B cell (primary cell): ENCODE measurements at regions not wholly inside any gene's neighbourhood (a gene's known extent, or its start where the extent isn't known, plus 50 kb on each side); places are given as distances from the start of the nearest gene placed in this dataset.

ENCODE experiments used
- ATAC-seq: fragments of 200-7000 bp; cut with Tn5 transposase; one replicate; pipeline ENCODE4 v1.10.0; 2021; ENCODE audit warnings: low read depth, mild to moderate bottlenecking, moderate number of reproducible peaks, moderate library complexity
- CTCF ChIA-PET: fragments of 350-600 bp; sonication (Branson Sonifier 250); formaldehyde crosslinking; loops from one replicate; lab custom pipeline; 2021; ENCODE audit warnings: antibody characterized with exemption, inconsistent platforms; lab: Charles Lee
- POLR2A ChIA-PET: fragments of 350-600 bp; sonication (Branson Sonifier 250); formaldehyde crosslinking; loops from one replicate; lab custom pipeline; 2021; ENCODE audit warnings: antibody characterized with exemption; lab: Charles Lee
- DNase-seq: peaks from one replicate; pipeline ENCODE4 v3.0.0; 2013
- H2AFZ ChIP-seq: 2 replicates; pipeline ENCODE4 v1.6.1; 2012; ENCODE audit warnings: mild to moderate bottlenecking, low read depth, low read length; ENCODE audit not compliant: insufficient read depth, poor library complexity, severe bottlenecking
- H3K27ac ChIP-seq, 2 donors: 1 replicate in 1 of 2; 2 replicates in 1 of 2; pipeline ENCODE4 v1.5.1; 2012 to 2013; ENCODE audit warnings: low read length in 2 of 2, mild to moderate bottlenecking in 2 of 2, moderate library complexity in 1 of 2
- H3K27me3 ChIP-seq, 4 experiments: fragments of 200-600 bp in 1 of 4; sonication (generic) in 1 of 4; replicated peaks in 1 of 4; 1 replicate in 2 of 4; 2 replicates in 2 of 4; pipeline versions ENCODE4 v1.6.1 to v1.7.0; 2013 to 2016; ENCODE audit warnings: low read length in 3 of 4, mild to moderate bottlenecking in 2 of 4, mixed read lengths in 1 of 4, moderate library complexity in 1 of 4; ENCODE audit not compliant: insufficient read depth in 4 of 4, control insufficient read depth in 3 of 4; ENCODE audit errors: control extremely low read depth in 1 of 4
- H3K36me3 ChIP-seq, 2 experiments: replicated peaks in 1 of 2; 1 replicate in 1 of 2; 2 replicates in 1 of 2; pipeline versions ENCODE4 v1.6.1 to v1.7.1; 2013; ENCODE audit warnings: low read length in 1 of 2; ENCODE audit not compliant: insufficient read depth in 2 of 2, control insufficient read depth in 1 of 2; ENCODE audit errors: control extremely low read depth in 1 of 2, extremely low read depth in 1 of 2
- H3K4me1 ChIP-seq, 2 donors: fragments of 200-600 bp in 1 of 2; sonication (generic) in 1 of 2; 1 replicate in 1 of 2; 2 replicates in 1 of 2; pipeline versions ENCODE4 v1.5.1 to v1.6.1; 2013 to 2017; ENCODE audit warnings: low read length in 2 of 2; ENCODE audit not compliant: control insufficient read depth in 2 of 2, insufficient read depth in 2 of 2
- H3K4me2 ChIP-seq: replicated peaks from 2 replicates; pipeline ENCODE3; 2012; ENCODE audit warnings: mild to moderate bottlenecking, low read depth, low read length; ENCODE audit not compliant: poor library complexity, severe bottlenecking
- H3K4me3 ChIP-seq, 5 experiments: fragments of 200-600 bp in 1 of 5; sonication (generic) in 1 of 5; 1 replicate in 3 of 5; 2 replicates in 2 of 5; pipeline versions ENCODE4 v1.5.1 to v1.7.0; 2011 to 2016; ENCODE audit warnings: low read length in 4 of 5, mild to moderate bottlenecking in 4 of 5, low read depth in 2 of 5, control low read depth in 1 of 5, moderate library complexity in 1 of 5; ENCODE audit not compliant: insufficient read depth in 1 of 5; ENCODE audit errors: control extremely low read depth in 1 of 5, extremely low read depth in 1 of 5
- H3K79me2 ChIP-seq: fragments of 200-600 bp; sonication (generic); one replicate; pipeline ENCODE4 v1.6.0; 2016; ENCODE audit warnings: low read length; ENCODE audit not compliant: control insufficient read depth, insufficient read depth
- H3K9ac ChIP-seq: fragments of 200-600 bp; sonication (generic); 2 replicates; pipeline ENCODE4 v1.6.1; 2017; ENCODE audit warnings: mild to moderate bottlenecking, low read length, moderate library complexity
- H3K9me3 ChIP-seq, 3 donors: one replicate each; pipeline versions ENCODE4 v1.6.1 to v1.7.1; 2013; ENCODE audit warnings: low read length in 2 of 3; ENCODE audit not compliant: control insufficient read depth in 2 of 3, insufficient read depth in 1 of 3; ENCODE audit errors: control extremely low read depth in 1 of 3
- H4K20me1 ChIP-seq: 2 replicates; pipeline ENCODE4 v1.6.0; 2012; ENCODE audit warnings: mild to moderate bottlenecking, low read length; ENCODE audit not compliant: insufficient read depth, control insufficient read depth, poor library complexity, severe bottlenecking
- H3K27ac Mint-ChIP-seq: one replicate; pipeline ENCODE4 v1.8.0; 2021; ENCODE audit warnings: mixed read lengths
- H3K27me3 Mint-ChIP-seq: one replicate; pipeline ENCODE4 v1.8.0; 2021; ENCODE audit warnings: mixed read lengths
- H3K4me1 Mint-ChIP-seq: one replicate; pipeline ENCODE4 v1.8.0; 2021; ENCODE audit warnings: mixed read lengths
- H3K4me3 Mint-ChIP-seq: one replicate; pipeline ENCODE4 v1.8.0; 2021; ENCODE audit warnings: mixed read lengths
- H3K9me3 Mint-ChIP-seq: one replicate; pipeline ENCODE4 v1.8.0; 2022; ENCODE audit warnings: mixed read lengths; ENCODE audit not compliant: insufficient read depth
- CTCF ChIP-seq: fragments of 200-600 bp; IDR thresholded peaks from one replicate; pipeline ENCODE4 v1.8.0; 2022; ENCODE audit warnings: antibody characterized with exemption, mild to moderate bottlenecking
- EZH2 ChIP-seq: IDR thresholded peaks from 2 replicates; pipeline ENCODE4 v1.6.1; 2012; ENCODE audit warnings: borderline replicate concordance, low read depth, mild to moderate bottlenecking, moderate library complexity, low read length; ENCODE audit not compliant: insufficient read depth, poor library complexity, severe bottlenecking
- WGBS: methylation state at CpG from one replicate; pipeline ENCODE4 v1.1.5; 2013; ENCODE audit warnings: missing lambda C conversion rate; ENCODE audit not compliant: insufficient coverage; 5-methylcytosine and 5-hydroxymethylcytosine counted together
- intact Hi-C: fragments of 100-400 bp; cut with micrococcal nuclease; formaldehyde crosslinking; loops from one replicate; pipeline ENCODE4 v1.10.0; 2022

GRCh38 chr3:26558257-26558656, 64.3 kb upstream of the LRRC3B start:
- no peaks in the 10 kb centered on the region for H3K9me3 ChIP-seq
- TF ChIP-seq CTCF (no peak), EZH2 (no peak)
- ATAC-seq = no peak
- DNase-seq = no peak
- no peak overlapping the region for H3K4me3 ChIP-seq
- Mint-ChIP-seq H3K4me1 (no peaks in the 10 kb centered on the region), H3K27ac (no peak overlapping the region), H3K4me3 (no peak overlapping the region), H3K27me3 (no peaks in the 10 kb centered on the region), H3K9me3 (peaks cover 2% of the 10 kb centered on the region)
- H3K27ac ChIP-seq = no peak overlapping the region
- no peak overlapping the region for H2AFZ ChIP-seq
- H3K9ac ChIP-seq = no peak overlapping the region
- CTCF ChIA-PET = no interaction called here
- no peaks in the 10 kb centered on the region for H3K4me1 ChIP-seq
- 100% methylated on average over 1 of the region's 1 CpG for WGBS
- POLR2A ChIA-PET = no interaction called here
- intact Hi-C loops = no loop called here
- no peaks in the 10 kb centered on the region for H3K27me3 ChIP-seq
- no peaks in the 10 kb centered on the region for H3K79me2 ChIP-seq
- H4K20me1 ChIP-seq = no peaks in the 10 kb centered on the region
- H3K36me3 ChIP-seq = no peaks in the 10 kb centered on the region
- no peak overlapping the region for H3K4me2 ChIP-seq

DNA sequence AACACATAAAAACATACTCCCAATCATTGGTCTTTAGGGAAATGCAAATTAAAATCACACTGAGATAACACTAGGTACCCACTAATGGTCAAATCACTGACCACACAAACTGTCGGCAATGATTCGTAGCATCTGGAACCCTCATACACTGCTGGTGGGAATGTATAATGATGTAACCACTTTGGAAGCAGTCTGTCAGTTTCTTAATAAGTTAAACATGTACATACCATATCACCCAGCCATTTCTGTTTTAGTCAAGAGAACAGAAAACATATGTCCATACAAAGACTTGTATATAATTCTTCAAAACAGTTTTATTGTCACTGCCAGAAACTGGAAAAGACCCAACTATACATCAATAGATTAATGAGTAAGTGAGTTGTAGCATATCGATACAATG, 63.3 kb upstream of the LRRC3B start:
- no peak overlapping the region for H3K4me2 ChIP-seq
- no peak for ATAC-seq
- H4K20me1 ChIP-seq = no peaks in the 10 kb centered on the region
- H3K36me3 ChIP-seq = no peaks in the 10 kb centered on the region
- H3K9me3 ChIP-seq = no peaks in the 10 kb centered on the region
- ChIA-PET POLR2A (no interaction called here), CTCF (no interaction called here)
- H3K27ac ChIP-seq = no peak overlapping the region
- no peaks in the 10 kb centered on the region for H3K4me1 ChIP-seq
- no peak overlapping the region for H3K4me3 ChIP-seq
- DNase-seq = no peak
- no peak overlapping the region for H3K9ac ChIP-seq
- H3K27me3 ChIP-seq = no peaks in the 10 kb centered on the region
- no peaks in the 10 kb centered on the region for H3K9me3 Mint-ChIP-seq
- H3K27me3 Mint-ChIP-seq = no peaks in the 10 kb centered on the region
- WGBS = no CpG with 5 or more reads among the region's 3 CpGs
- H3K4me1 Mint-ChIP-seq = no peaks in the 10 kb centered on the region
- no peak overlapping the region for H3K4me3 Mint-ChIP-seq
- no peak overlapping the region for H3K27ac Mint-ChIP-seq
- no peak for TF ChIP-seq CTCF
- TF ChIP-seq EZH2 = no peak
- H2AFZ ChIP-seq = no peak overlapping the region
- intact Hi-C loops = no loop called here
- H3K79me2 ChIP-seq = no peaks in the 10 kb centered on the region
